B cell (primary cell): ENCODE measurements at regions not wholly inside any gene's neighbourhood (a gene's known extent, or its start where the extent isn't known, plus 50 kb on each side); places are given as distances from the start of the nearest gene placed in this dataset.

Experiments
- EZH2 ChIP-seq: IDR thresholded peaks from 2 replicates; pipeline ENCODE4 v1.6.1; 2012; ENCODE audit warnings: borderline replicate concordance, low read depth, mild to moderate bottlenecking, moderate library complexity, low read length; ENCODE audit not compliant: insufficient read depth, poor library complexity, severe bottlenecking
- TF ChIP-seq, protein P1 (sequence below): fragments of 200-600 bp; IDR thresholded peaks from one replicate; pipeline ENCODE4 v1.8.0; 2022; ENCODE audit warnings: antibody characterized with exemption, mild to moderate bottlenecking

DNA sequence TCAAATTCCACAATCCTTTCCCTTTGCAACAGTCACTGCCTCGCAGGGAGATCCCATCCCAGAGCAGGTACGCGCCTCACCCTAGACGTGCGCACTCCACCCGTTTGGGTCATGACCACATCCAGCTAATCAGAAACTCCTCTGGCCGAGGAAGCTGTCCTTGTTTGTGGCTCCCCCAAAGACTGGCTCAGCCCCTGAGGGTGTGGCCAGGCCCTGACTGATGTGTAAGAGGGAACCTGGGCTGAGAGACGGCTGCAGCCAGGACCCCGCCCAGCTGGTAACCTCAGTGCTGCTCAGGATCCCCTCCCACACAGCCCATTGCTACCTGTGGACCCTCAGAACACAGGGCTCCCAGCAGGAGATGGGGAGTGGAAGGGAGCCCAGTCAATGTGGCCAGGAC is 183.2 kb upstream of the SFSWAP start:
- TF ChIP-seq, protein P1, sequence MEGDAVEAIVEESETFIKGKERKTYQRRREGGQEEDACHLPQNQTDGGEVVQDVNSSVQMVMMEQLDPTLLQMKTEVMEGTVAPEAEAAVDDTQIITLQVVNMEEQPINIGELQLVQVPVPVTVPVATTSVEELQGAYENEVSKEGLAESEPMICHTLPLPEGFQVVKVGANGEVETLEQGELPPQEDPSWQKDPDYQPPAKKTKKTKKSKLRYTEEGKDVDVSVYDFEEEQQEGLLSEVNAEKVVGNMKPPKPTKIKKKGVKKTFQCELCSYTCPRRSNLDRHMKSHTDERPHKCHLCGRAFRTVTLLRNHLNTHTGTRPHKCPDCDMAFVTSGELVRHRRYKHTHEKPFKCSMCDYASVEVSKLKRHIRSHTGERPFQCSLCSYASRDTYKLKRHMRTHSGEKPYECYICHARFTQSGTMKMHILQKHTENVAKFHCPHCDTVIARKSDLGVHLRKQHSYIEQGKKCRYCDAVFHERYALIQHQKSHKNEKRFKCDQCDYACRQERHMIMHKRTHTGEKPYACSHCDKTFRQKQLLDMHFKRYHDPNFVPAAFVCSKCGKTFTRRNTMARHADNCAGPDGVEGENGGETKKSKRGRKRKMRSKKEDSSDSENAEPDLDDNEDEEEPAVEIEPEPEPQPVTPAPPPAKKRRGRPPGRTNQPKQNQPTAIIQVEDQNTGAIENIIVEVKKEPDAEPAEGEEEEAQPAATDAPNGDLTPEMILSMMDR, result no peak
- no peak for TF ChIP-seq EZH2
